ENCODE measurements at regions not wholly inside any gene's neighbourhood (a gene's known extent, or its start where the extent isn't known, plus 50 kb on each side); places are given as distances from the start of the nearest gene placed in this dataset.
"Not testable (repeated sequence)": the region's sequence is repeated elsewhere in the genome, so short reads cannot be mapped to it uniquely, and the experiment has no call there.

DNA sequence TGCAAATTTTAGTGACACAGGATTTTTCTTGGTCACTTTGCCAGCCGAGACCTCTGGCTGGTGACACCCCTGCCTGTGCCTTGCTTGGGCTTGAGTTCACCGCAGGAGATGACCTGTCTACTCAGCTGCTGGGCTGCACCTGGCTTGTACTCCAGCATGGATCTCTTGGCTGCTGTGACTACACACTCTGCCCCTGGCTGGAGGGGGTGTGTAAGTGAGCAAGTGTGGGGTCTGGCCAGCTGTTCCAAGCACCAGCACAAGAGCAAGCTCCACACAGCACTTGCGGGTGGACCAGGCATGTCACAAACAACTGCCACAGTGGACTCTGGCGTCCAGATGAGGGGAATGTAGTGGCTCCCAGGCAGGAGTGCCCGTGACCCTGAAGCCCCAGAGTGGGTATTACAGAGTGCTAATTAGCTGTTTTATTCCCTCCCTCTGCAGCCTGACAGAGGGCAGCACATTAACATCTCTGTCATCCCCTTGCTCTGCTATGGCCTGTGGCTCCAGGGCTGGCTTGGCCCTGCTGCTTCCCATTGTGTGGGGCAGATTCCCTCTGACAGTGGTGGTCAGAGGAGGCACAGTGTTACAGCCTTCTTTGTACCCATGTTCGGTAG is 1387.2 kb downstream of the OLFM4 start:
- DNase-seq, result no peak

DNA sequence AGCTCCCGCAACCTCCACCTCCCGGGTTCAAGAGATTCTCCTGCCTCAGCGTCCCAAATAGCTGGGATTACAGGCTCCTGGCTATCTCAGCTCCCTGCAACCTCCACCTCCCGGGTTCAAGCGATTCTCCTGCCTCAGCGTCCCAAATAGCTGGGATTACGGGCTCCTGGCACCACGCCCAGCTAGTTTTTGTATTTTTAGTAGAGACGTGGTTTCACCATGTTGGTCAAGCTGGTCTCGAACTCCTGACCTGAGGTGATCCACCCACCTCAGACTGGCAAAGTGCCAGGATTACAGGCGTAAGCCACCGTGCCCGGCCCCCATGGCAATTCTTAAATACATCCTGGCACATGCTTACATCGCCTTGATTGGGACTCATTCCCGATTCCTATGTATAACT is 1394.3 kb downstream of the OLFM4 start:
- not testable (repeated sequence) for DNase-seq

- DNase-seq, result no peak
These were observed 1395.7 kb downstream of the OLFM4 start for GRCh38 chr13:54424344-54424743.

DNA sequence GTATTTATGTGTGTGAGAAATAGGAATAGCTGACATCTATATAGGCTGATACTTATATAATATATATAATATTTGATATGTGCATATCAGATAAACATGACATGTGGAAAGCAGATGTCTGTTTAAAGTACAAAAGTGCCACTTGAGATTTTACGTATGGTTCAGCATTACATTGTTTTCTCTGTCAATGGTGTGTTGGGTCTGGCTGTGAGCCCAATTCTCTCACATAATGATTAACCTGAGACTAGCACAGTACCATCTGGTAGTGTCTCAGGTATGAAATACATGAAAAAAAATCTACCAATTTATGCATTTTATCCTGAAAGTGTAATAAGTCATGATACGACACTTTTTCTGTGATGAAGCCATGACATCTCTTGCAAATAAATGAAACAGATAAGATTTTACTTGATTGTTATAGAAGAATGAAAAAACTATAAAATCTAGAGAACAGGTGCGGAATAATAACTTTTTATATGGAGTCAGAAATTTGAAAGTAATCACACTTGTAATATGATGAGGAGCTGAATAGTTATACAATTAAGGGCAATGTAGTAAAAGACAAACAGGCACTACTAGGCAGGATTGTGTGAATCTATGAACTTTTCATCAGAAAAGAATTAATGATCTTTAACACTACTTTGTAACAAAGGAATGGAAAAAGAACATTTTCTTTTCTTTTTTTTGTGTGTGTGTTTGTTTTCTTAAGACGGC is 1405.0 kb downstream of the OLFM4 start:
- DNase-seq, result no peak

GRCh38 chr13:54440853-54441400 is 1412.3 kb downstream of the OLFM4 start:
- DNase-seq, result not testable (repeated sequence)

GRCh38 chr13:54445453-54445852 is 1416.8 kb downstream of the OLFM4 start:
- DNase-seq, result no peak

GRCh38 chr13:54445865-54446264 is 1417.3 kb downstream of the OLFM4 start:
- DNase-seq, result no peak

- DNase-seq, result no peak
These were observed 1421.3 kb downstream of the OLFM4 start for GRCh38 chr13:54449922-54450321.

- no peak for DNase-seq
These were observed 1455.6 kb downstream of the OLFM4 start for GRCh38 chr13:54484166-54484565.

GRCh38 chr13:54486421-54487166 is 1458.0 kb downstream of the OLFM4 start:
- DNase-seq, result no peak

GRCh38 chr13:54489359-54489758 is 1460.7 kb downstream of the OLFM4 start:
- no peak for DNase-seq

DNA sequence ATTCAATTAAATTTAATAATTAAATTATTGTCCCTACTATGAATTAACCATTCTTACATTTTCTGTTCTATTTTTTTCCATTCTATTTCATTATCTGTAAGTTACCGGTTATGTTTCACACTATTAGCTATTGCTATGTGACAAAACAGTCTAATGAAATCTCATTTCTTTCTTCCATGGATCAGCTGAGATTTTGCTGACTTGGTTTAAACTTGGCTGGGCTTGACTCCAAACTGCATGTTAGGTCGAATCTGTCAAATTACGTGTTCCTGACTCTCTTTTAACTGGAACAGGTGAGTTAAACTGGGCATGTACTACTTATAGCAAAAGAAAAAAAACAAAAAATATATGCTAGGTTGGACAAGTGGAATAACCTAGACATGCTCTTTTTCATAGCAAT is 1464.4 kb downstream of the OLFM4 start:
- no peak for DNase-seq

DNA sequence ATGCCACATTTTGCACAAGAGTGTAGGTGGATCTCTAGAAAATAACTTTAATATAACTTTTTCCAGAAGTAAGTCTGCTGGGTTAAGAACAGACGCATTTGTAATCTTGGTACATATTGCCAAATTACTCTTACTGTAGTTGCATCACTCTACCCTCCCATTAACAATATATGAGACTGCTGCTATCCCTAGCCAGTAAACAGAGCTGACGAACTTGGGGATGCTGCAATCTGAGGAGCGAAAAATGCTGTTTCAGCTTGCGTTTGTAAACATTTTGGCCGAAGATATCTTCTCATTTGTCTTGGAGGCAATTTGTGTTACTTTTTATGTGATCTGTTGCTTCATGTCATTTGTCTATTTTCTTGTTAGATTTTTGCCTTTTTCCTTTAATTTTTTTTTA is 1482.8 kb downstream of the OLFM4 start:
- DNase-seq, result no peak

- no peak for DNase-seq
These were observed 1484.6 kb downstream of the OLFM4 start for GRCh38 chr13:54513254-54513653.

GRCh38 chr13:54536112-54536511 is 1507.5 kb downstream of the OLFM4 start:
- DNase-seq, result no peak

- DNase-seq, result no peak
These were observed 1534.7 kb downstream of the OLFM4 start for GRCh38 chr13:54563286-54563685.

DNA sequence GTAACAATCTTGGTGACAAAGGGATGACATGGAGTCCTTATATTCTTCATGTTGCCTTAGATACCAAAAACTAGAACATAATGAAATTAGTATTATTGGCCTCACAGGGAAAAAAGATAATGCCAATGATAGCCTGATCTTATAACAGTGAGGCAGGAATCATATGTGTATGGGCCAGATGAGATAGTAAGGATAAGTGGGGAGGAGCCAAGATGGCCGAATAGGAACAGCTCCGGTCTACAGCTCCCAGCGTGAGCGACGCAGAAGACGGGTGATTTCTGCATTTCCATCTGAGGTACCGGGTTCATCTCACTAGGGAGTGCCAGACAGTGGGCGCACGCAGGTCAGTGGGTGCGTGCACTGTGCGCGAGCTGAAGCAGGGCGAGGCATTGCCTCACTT is 1543.4 kb downstream of the OLFM4 start:
- not testable (repeated sequence) for DNase-seq

- no peak for DNase-seq
These were observed 1544.6 kb downstream of the OLFM4 start for GRCh38 chr13:54573186-54573585.

- no peak for DNase-seq
These were observed 1546.2 kb downstream of the OLFM4 start for GRCh38 chr13:54574791-54575190.

- no peak for DNase-seq
These were observed 1562.9 kb downstream of the OLFM4 start for GRCh38 chr13:54591540-54591939.

DNA sequence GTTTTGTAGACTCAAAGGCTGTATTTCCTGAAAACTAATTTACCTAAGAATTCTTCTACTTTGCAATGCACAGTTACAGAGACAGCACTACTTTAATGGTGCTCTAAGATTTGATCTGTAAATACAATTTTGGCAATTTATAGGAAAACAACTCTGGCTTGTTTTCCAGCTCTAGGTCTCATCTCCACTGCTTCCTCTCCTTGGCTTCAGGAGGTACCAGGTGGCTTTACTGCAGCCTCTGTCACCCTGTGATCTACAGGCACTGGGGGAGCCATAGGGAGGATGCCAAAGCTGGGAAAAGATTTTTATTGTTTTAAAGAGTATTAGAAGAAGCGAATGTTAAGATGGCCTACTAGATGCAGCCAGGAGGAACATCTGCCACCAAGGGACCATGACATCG is 1563.6 kb downstream of the OLFM4 start:
- DNase-seq, result no peak

GRCh38 chr13:54593504-54593903 is 1564.9 kb downstream of the OLFM4 start:
- DNase-seq, result no peak

DNA sequence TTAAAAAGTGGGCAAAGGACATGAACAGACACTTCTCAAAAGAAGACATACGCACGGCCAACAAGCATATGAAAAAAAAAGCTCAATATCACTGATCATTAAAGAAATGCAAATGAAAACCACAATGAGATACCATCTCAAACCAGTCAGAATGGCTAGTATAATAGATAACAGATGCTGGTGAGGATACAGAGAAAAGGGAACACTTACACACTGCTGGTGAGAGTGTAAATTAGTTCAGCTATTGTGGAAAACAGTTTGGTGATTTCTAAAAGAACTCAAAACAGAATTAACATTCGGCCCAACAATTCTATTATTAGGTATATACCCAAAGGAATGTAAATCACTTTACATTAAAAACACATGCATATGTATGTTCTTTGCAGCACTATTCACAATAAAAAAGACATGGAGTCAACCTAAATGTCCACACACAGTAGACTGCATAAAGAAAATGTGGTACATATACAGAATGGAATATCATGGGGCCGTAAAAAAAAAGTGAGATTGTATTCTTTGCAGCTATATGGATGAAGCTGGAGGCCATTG is 1569.0 kb downstream of the OLFM4 start:
- no peak for DNase-seq

DNA sequence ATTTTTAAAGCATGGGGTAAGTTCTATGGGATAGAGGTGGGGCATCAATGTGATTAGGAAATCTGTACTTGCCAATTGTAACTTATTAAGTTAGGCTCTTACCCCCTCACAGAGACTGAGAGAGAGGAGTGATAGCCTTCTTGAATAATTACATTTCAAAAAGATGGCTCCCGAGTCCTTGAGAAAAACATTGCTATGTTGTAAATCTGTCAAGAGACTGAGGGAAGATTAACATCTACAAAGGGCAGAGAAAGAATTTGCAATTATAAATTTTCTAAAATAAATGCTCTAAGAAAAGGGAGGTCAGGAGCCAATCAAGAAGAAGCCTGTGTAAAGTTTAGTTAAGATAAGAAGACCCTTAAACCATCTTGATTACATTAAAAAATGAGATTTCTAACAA is 1570.8 kb downstream of the OLFM4 start:
- DNase-seq, result no peak

Data from NCI-H1930 (cell line).